Stimulated activated CD8-positive, alpha-beta memory T cell treated with anti-CD3 and anti-CD28 coated beads, Interleukin-7, amount 100 ng/mL, for 1 hour (primary cell): ENCODE measurements at regions not wholly inside any gene's neighbourhood (a gene's known extent, or its start where the extent isn't known, plus 50 kb on each side); places are given as distances from the start of the nearest gene placed in this dataset.
"Not testable (repeated sequence)": the region's sequence is repeated elsewhere in the genome, so short reads cannot be mapped to it uniquely, and the experiment has no call there.

Experiments
- DNase-seq, 2 donors: peaks; one replicate each; pipeline ENCODE4 v3.0.0-alpha.2; 2020; ENCODE audit warnings: low read depth in 2 of 2

GRCh38 chr6:21742238-21742660 lies 148.7 kb downstream of the SOX4 start:
- DNase-seq, result no peak

- no peak for DNase-seq
Measured at GRCh38 chr6:21744331-21744730, 150.8 kb downstream of the SOX4 start.

GRCh38 chr6:21745543-21746337 lies 152.2 kb downstream of the SOX4 start:
- DNase-seq, result no peak

GRCh38 chr6:21747441-21747840 lies 153.9 kb downstream of the SOX4 start:
- no peak for DNase-seq

GRCh38 chr6:21748343-21749056 lies 154.9 kb downstream of the SOX4 start:
- no peak for DNase-seq

GRCh38 chr6:21749754-21750153 lies 156.2 kb downstream of the SOX4 start:
- DNase-seq, result no peak

- DNase-seq, result no peak
Measured at GRCh38 chr6:21750575-21750974, 157.0 kb downstream of the SOX4 start.

- no peak for DNase-seq
Measured at GRCh38 chr6:21751608-21752007, 158.1 kb downstream of the SOX4 start.

GRCh38 chr6:21752054-21752811 lies 158.7 kb downstream of the SOX4 start:
- DNase-seq, result no peak

- no peak for DNase-seq
Measured at GRCh38 chr6:21753241-21754108, 159.9 kb downstream of the SOX4 start.

GRCh38 chr6:21754891-21755290 lies 161.3 kb downstream of the SOX4 start:
- no peak for DNase-seq

GRCh38 chr6:21756487-21756886 lies 162.9 kb downstream of the SOX4 start:
- DNase-seq, result no peak

- not testable (repeated sequence) for DNase-seq
Measured at GRCh38 chr6:21757392-21757791, 163.8 kb downstream of the SOX4 start.

- no peak for DNase-seq
Measured at GRCh38 chr6:21759721-21760120, 166.2 kb downstream of the SOX4 start.

- DNase-seq, result not testable (repeated sequence)
Measured at GRCh38 chr6:21761053-21761730, 167.6 kb downstream of the SOX4 start.

GRCh38 chr6:21764989-21765388 lies 171.4 kb downstream of the SOX4 start:
- no peak for DNase-seq

GRCh38 chr6:21767891-21768648 lies 174.5 kb downstream of the SOX4 start:
- DNase-seq, result no peak

GRCh38 chr6:21769405-21769861 lies 175.9 kb downstream of the SOX4 start:
- DNase-seq, result no peak

- no peak for DNase-seq
Measured at GRCh38 chr6:21769968-21770367, 176.4 kb downstream of the SOX4 start.
